HG03280 (cell line): ENCODE measurements at regions not wholly inside any gene's neighbourhood (a gene's known extent, or its start where the extent isn't known, plus 50 kb on each side); places are given as distances from the start of the nearest gene placed in this dataset.

Experiments
- ATAC-seq: cut with Tn5 transposase; IDR thresholded peaks from one replicate; pipeline ENCODE4 v1.9.1; 2021; ENCODE audit warnings: mild to moderate bottlenecking, moderate library complexity; ENCODE audit not compliant: unreplicated experiment

GRCh38 chr6:156650896-156651390 is 126.2 kb upstream of the ARID1B start:
- no peak for ATAC-seq

DNA sequence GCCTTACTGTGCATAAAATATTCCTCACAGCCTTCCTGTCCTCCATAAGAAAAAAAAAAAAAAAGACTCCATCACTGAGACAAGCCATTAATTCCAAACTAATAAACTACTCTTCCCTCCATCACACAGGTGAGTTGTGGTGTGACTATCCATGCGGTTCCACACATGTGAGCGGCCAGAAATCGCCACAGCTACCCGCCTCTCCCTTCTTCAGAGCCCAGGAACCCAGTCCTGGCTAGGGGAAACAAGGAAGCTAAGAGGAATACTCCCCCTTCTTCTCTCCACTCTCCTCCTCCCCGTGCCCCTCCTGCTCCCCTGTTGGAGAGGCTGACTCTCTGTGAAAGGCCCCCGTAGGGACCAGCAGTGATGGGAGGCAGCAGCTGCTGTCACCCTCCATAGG is 128.6 kb upstream of the ARID1B start:
- ATAC-seq, result no peak

DNA sequence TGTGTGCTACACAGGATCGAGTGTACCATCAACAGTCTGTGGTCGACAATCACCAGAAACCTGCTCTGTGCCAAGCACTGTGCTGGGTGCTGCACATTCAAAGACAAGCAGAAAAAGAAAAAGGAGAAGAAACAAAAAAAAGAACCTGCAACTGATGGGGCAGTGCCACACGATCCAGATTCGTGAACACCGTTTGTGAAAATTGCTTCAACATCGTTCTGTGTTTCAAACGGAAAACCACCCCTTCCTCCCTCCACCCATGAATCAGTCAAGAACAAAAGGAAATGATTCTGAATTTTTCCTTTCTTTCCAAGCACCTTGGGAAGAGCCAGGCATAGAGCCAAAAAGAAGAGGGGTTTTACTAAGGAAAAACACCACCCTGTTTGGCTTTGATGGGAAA is 129.2 kb upstream of the ARID1B start:
- no peak for ATAC-seq

GRCh38 chr6:156647140-156647784 is 129.9 kb upstream of the ARID1B start:
- ATAC-seq, result no peak

DNA sequence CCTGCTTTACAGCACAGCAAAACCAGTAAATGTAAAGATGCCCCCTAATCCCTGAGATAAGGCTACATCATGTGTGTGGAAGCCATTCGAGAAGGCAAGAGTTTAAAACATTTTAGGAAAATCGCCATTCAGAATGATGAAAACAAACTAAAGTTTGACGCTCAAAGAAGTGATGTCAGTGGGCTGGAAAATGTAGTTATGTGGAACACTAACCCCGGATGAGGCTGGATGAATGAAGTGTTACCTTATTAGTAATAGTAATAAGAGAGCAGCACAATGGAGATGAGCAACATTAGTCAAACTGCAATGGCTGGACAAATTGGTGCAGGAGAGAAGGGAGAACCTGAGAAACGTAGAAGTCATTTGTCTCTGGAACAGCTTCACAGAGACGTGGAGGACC is 130.7 kb upstream of the ARID1B start:
- no peak for ATAC-seq

DNA sequence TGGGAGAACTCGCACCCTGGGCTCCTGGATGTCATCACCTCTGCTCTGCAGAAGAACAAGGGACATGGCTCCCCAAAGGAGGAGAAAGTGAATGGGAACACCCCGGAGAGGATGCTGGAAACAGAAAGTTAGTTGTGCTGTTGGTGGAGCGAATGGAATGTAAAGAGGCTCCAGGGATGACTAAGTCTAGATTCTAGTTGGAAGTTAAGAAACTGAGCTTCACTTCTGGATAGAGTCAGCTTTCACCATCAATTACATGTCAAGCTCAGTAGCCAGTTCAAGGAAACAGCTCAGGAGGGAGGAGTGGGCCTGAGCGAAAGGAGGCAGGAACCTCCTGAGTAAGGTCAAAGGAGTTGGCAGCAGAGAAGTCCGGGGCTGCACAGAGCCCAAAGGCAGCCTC is 132.1 kb upstream of the ARID1B start:
- ATAC-seq, result no peak

GRCh38 chr6:156639009-156639721 is 138.0 kb upstream of the ARID1B start:
- no peak for ATAC-seq

DNA sequence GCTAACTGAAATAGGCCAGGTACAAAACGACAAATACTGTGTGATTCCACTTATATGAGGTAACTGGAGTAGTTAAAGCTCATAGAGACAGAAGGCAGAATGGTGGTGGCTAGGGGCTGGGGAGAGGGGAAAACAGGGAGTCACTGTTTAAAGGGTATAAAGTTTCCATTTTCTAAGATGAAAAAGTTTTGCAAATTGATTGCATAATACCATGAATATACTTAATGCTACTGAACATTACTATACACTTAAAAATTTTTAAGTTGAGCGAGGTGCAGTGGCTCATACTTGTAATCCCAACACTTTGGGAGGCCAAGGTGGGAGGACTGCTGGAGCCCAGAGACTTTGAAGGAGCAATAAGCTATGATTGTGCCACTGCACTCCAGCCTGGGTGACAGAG is 138.6 kb upstream of the ARID1B start:
- no peak for ATAC-seq

- ATAC-seq, result no peak
These were observed 142.2 kb upstream of the ARID1B start for GRCh38 chr6:156634951-156635371.

DNA sequence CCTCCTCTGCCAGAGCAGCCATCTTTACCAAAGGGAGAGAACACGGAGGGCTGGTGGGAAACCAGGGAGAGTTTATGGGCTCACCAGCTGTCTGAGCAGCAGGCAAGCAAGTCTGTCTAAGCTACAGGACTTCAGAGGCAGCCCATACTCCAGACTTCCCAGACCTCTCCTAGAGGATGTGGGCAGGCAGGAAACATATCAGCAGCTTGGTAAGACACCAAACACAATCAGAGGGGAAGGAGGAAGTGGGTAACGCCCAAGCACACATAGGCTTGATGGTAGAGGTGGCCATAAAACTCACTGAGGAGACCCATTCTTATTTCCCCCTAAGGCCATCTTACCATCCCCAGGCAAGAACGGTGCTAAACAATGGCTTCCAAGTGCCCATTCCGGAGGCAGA is 143.1 kb upstream of the ARID1B start:
- no peak for ATAC-seq

DNA sequence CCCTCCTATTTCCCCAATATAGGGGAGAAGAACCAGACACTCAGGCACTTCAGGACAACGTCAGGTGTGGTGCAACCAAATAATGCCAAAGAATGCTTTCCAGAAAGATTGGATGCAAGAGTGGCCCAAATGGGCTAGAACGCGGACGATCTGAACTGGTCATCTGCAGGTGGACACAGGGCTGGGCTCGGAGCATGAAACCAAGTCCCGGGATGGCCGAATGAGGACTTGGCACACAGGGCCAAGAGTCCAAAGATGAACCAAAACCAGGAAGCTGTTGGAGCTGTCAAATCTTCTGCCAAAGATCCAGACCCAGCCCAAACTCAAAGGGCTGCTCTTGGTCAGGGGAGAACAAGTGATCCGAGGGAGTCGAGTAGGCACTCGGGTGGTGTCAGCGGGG is 143.9 kb upstream of the ARID1B start:
- ATAC-seq, result no peak

DNA sequence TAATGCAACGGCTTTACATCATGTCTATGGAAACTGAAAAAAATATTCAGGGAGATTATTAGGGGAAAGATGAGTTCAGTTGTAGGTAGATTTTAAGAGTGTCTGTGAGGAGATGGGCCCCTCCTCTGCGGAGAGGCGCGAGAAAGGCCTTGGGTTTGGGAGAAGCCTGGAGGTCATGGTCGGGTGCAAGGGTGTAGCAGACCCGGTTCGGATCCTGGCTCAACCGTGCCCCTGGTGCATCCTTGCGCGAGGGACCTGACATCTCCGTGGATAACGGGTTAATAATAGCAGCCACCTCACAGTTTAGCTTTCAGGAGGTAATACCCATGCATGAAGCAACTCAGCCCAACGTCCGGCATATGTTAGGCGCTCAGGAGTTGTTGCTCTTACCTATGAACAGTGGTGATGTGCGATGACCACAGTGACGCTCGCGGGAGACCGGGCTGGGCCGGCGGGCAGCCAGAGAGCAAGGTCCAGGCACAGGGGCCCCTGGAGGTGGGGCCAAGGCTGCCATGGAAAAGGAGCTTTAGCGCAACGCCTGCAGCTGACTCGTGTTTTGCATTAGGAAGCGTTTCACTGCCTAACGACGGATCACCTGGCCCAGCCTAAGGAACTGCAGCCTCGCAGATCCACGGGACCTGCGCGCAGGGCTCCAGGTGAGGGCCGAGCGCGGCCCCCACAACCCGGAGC is 146.4 kb upstream of the ARID1B start:
- ATAC-seq, result no peak

GRCh38 chr6:156628805-156629204 is 148.4 kb upstream of the ARID1B start:
- ATAC-seq, result no peak

- no peak for ATAC-seq
These were observed 149.7 kb upstream of the ARID1B start for GRCh38 chr6:156627524-156627923.

DNA sequence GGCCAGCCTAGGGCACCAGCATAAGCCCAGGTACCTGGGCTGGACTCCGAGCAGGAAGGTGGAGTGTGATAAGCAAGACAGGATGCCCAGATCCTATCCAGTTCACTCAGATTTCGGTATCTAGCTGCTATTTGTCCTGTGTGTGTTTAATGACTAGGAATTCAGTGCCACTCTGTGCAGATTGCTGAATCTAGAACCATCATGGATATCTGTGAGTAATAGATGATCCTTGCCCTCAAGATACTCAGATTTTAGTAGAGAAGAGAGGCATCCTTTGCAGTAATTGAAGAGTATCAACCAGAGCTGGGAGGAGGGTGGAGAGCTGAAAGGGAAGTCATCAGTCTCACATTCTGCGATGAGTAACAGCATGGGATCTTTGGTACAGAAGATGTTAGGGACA is 155.0 kb upstream of the ARID1B start:
- ATAC-seq, result no peak

DNA sequence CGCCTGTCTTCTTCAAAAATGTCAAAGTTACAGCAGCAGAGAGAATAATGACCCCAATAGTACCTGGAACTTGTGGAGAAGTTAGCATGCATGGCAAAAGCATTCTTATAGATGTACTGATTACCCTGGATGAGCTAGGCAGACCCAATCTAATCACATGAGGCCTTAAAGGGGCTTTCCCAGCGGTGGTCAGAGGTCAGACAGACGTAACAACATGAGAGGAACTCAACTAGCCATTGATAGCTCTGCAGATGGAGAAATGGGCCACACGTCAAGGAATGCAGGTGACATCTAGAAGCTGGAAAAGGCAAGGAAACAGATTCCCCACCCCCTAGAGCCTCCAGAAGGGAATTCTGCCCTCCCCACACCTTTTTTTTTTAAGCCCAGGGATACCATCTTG is 156.8 kb upstream of the ARID1B start:
- ATAC-seq, result no peak

DNA sequence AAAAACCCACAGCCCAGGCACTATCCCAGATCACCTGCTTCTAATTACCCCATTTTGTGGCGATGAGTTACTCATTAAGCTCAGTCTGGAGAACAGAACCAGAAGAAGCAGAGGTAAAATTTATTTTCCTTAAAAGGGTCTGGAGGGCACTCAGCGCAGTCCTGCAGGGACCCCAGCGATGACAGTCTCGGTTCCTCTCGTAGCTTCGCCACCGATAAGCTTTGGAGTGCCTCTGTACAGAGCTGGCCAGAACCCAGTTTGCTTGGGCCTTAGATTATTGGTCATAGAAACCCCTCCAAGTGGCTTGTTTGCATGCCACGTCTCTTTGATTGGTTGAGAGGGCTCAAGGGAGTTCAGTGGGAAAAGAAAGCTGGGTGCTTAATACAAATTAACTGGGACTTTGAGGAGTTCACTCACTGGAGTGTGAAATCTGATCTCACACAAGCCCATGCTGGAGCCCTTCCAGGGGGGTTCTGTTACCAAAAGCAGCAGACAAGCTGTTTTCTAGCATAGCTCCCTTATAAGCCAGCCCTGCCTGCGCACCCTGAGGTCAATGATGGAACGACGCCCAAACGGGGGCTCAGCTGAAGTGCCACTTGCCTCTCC is 158.5 kb upstream of the ARID1B start:
- ATAC-seq, result no peak

GRCh38 chr6:156617941-156618340 is 159.2 kb upstream of the ARID1B start:
- no peak for ATAC-seq

DNA sequence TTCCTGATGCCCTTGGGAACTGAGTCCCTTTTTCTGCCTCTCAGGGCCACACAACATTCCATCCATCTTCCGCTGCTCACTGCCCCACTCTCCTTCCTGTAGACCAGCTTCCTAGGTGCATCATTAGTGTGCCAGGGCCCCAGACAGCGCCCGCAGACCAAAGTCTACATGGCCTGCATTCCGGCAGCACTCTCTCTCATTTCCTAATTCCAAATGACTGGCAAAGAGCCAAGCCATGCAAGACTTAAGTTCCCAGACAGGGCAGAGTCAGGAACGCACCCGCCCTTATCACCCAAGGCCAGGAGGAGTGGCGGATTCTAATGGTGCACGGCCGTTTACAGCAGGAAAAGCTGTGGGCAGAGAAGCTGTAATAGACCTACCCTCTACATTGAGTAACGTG is 159.8 kb upstream of the ARID1B start:
- no peak for ATAC-seq

GRCh38 chr6:156616495-156616894 is 160.7 kb upstream of the ARID1B start:
- no peak for ATAC-seq

DNA sequence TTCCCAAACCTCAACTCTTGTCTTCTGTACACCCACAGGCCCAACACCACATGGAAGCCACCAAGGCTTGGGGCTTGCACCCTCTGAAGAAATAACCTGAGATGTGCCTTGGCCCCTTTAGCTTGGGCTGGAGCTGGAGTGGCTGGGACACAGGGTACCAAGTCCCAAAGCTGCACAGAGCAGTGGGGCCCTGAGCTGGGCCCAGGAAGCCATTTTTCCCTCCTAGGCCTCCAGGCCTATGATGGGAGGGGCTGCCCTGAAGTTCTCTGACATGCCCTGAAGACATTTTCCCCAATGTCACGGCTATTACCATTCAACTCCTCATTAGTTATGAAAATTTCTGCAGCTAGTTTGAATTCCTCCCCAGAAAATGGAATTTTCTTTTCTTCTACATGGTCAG is 163.2 kb upstream of the ARID1B start:
- no peak for ATAC-seq

- no peak for ATAC-seq
These were observed 164.8 kb upstream of the ARID1B start for GRCh38 chr6:156612361-156612760.
